Ovary (tissue), 7 donors: ENCODE measurements at regions not wholly inside any gene's neighbourhood (a gene's known extent, or its start where the extent isn't known, plus 50 kb on each side); places are given as distances from the start of the nearest gene placed in this dataset.

Experiments
- DNase-seq, 5 donors: peaks; one replicate each; pipeline ENCODE4 v3.0.0-alpha.2; 2019 to 2020
- H3K27ac ChIP-seq, 2 donors: fragments of 200-600 bp; one replicate each; pipeline versions ENCODE4 v1.5.1 to v1.8.0; 2019 to 2022
- H3K27me3 ChIP-seq: fragments of 200-600 bp; one replicate; pipeline ENCODE4 v1.8.0; 2022
- H3K36me3 ChIP-seq: fragments of 200-600 bp; sonication (generic); one replicate; pipeline ENCODE4 v1.5.1; 2019
- H3K4me1 ChIP-seq: one replicate; pipeline ENCODE4 v1.8.1; 2013; ENCODE audit warnings: mild to moderate bottlenecking, moderate library complexity; ENCODE audit not compliant: insufficient read depth
- H3K4me3 ChIP-seq: fragments of 200-600 bp; sonication (generic); one replicate; pipeline ENCODE4 v1.5.1; 2017
- H3K9me3 ChIP-seq, 2 donors: fragments of 200-600 bp in 1 of 2; sonication (generic) in 1 of 2; one replicate each; pipeline versions ENCODE4 v1.5.1 to v1.8.1; 2013 to 2019; ENCODE audit warnings: mild to moderate bottlenecking in 1 of 2, moderate library complexity in 1 of 2
- CTCF ChIP-seq, 3 donors: fragments of 450-650 bp in 2 of 3; fragments of 200-600 bp in 1 of 3; IDR thresholded peaks; one replicate each; pipeline versions ENCODE4 v1.5.1 to v1.8.0; 2016 to 2022; ENCODE audit warnings: antibody characterized with exemption in 3 of 3, mild to moderate bottlenecking in 1 of 3
- EP300 ChIP-seq: sonication (generic); formaldehyde crosslinking; IDR thresholded peaks from one replicate; pipeline ENCODE4 v1.6.1; 2017; ENCODE audit warnings: antibody characterized with exemption
- POLR2A ChIP-seq: fragments of 450-650 bp; IDR thresholded peaks from one replicate; pipeline ENCODE4 v1.6.1; 2017; ENCODE audit warnings: antibody characterized with exemption, mild to moderate bottlenecking, moderate library complexity
- WGBS, 3 donors: extraction: QIAGEN DNeasy Blood & Tissue Kit in 1 of 3; methylation state at CpG; one replicate each; pipeline versions ENCODE4 v1.1.5 to v1.1.7; 2013 to 2017; 5-methylcytosine and 5-hydroxymethylcytosine counted together
- intact Hi-C, 4 donors: fragments of 100-400 bp; cut with DNase I; formaldehyde crosslinking; loops; one replicate each; pipeline versions ENCODE4 v1.11.0 to v1.15.1; 2022 to 2023
- donor health status: DM: no; HTN: no; CAD: no; lungs with moderate emphysema.
- donor health status: DM: no; HTN: no; CAD: no.
- donor health status: Bipolar disorder and iron deficiency.
- donor health status: DM: no; HTN: no; CAD: no.
- donor health status: DM: yes; HTN: yes; CAD: no.

DNA sequence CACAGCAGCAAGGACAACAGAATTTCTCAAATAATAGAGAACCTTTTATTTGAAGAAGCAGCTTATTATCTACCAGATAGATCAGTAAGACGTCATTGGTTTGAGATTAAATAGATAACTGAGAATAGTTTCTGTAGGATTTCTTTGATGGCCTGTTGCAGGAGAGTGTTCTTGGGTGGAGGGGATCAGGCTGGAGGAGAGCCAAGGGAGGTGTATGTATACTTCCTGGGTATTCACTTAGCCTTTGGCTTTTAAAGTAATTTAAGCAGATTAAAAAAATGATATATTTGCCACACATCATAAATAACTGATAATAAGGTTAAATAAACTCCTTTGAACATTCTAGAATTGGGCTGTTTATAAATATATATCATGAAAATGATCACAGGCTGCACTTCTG, 486.1 kb upstream of the IGFBP3 start:
- intact Hi-C loops = no loop called here
- H3K4me1 ChIP-seq = no peaks in the 10 kb centered on the region

GRCh38 chr7:46397591-46397990, 476.5 kb upstream of the IGFBP3 start:
- TF ChIP-seq CTCF (IDR thresholded peaks at IDR 0.05) = no peak
- TF ChIP-seq POLR2A = no peak
- no peak for TF ChIP-seq EP300
- H3K27ac ChIP-seq = no peak overlapping the region
- H3K4me3 ChIP-seq = no peak overlapping the region
- H3K27me3 ChIP-seq = no peaks in the 10 kb centered on the region
- no peaks in the 10 kb centered on the region for H3K4me1 ChIP-seq
- DNase-seq = no peak
- no peaks in the 10 kb centered on the region for H3K36me3 ChIP-seq
- intact Hi-C loops = no loop called here
- 73 to 80% (median 74%) methylated on average over 3 of the region's 3 CpGs for WGBS, 3 donors
- no peaks in the 10 kb centered on the region for H3K9me3 ChIP-seq

More for the DNA sequence above, 486.1 kb upstream of the IGFBP3 start:
- Histone ChIP-seq H3K4me3 (no peak overlapping the region), H3K27me3 (no peaks in the 10 kb centered on the region), H3K36me3 (no peaks in the 10 kb centered on the region), H3K9me3 (no peaks in the 10 kb centered on the region), H3K27ac (no peak overlapping the region)
- TF ChIP-seq EP300 (no peak), CTCF (IDR thresholded peaks at IDR 0.05) (no peak), POLR2A (no peak)
- 52 to 55% (median 55%) methylated on average over 1 of the region's 1 CpG for WGBS, 3 donors
- DNase-seq = no peak

- no peak for DNase-seq
- no peaks in the 10 kb centered on the region for H3K9me3 ChIP-seq
- intact Hi-C loops = no loop called here
- H3K4me1 ChIP-seq = no peaks in the 10 kb centered on the region
- H3K4me3 ChIP-seq = no peak overlapping the region
- H3K36me3 ChIP-seq = no peaks in the 10 kb centered on the region
- no peak overlapping the region for H3K27ac ChIP-seq
- WGBS, 3 donors = 45 to 59% (median 55%) methylated on average over 7 of the region's 7 CpGs
- no peak for TF ChIP-seq CTCF (IDR thresholded peaks at IDR 0.05)
- no peak for TF ChIP-seq EP300
- TF ChIP-seq POLR2A = no peak
- H3K27me3 ChIP-seq = no peaks in the 10 kb centered on the region
Observed at GRCh38 chr7:46396481-46396880, 475.4 kb upstream of the IGFBP3 start.

DNA sequence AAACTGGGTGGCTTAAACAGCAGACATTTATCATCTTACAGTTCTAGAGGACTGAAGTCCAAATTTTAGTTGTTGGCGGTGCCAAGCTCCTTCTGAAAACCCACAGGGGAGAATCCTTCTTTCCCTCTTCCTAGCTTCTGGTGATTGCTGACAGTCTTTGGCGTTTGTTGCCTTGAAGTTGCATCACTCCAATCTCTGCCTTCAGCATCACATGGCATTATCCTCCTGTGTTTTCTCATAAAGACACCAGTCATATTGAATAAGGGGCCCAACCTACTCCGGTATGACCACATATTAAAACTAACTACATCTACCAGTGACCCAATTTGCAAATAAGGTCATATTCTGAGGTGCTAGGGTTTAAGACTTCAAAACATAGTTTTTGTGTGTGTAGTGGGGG, 472.1 kb upstream of the IGFBP3 start:
- Histone ChIP-seq H3K9me3 (no peaks in the 10 kb centered on the region), H3K4me1 (no peaks in the 10 kb centered on the region), H3K27ac (no peak overlapping the region), H3K27me3 (no peaks in the 10 kb centered on the region), H3K4me3 (no peak overlapping the region), H3K36me3 (no peaks in the 10 kb centered on the region)
- TF ChIP-seq EP300 (no peak), CTCF (IDR thresholded peaks at IDR 0.05) (no peak), POLR2A (no peak)
- intact Hi-C loops = no loop called here
- WGBS, 3 donors = 86 to 99% (median 98%) methylated on average over 3 of the region's 3 CpGs
- DNase-seq = no peak
